GM12865 (cell line): ENCODE measurements at regions not wholly inside any gene's neighbourhood (a gene's known extent, or its start where the extent isn't known, plus 50 kb on each side); places are given as distances from the start of the nearest gene placed in this dataset.
A peak's percentile ranks its signal among the peaks of the same experiment; 100 is the strongest.

Experiments
- DNase-seq: peaks from one replicate; pipeline ENCODE4 v3.0.0; 2010; ENCODE audit warnings: low read depth
- H3K4me3 ChIP-seq: 2 replicates; pipeline ENCODE4 v1.5.1; 2011; ENCODE audit warnings: mild to moderate bottlenecking, low read depth, low read length, control low read depth
- CTCF ChIP-seq: IDR thresholded peaks from 2 replicates; pipeline ENCODE4 v1.5.1; 2011; ENCODE audit warnings: low read length, control low read depth, low read depth, inconsistent platforms; ENCODE audit not compliant: insufficient read depth; ENCODE audit errors: missing control alignments

DNA sequence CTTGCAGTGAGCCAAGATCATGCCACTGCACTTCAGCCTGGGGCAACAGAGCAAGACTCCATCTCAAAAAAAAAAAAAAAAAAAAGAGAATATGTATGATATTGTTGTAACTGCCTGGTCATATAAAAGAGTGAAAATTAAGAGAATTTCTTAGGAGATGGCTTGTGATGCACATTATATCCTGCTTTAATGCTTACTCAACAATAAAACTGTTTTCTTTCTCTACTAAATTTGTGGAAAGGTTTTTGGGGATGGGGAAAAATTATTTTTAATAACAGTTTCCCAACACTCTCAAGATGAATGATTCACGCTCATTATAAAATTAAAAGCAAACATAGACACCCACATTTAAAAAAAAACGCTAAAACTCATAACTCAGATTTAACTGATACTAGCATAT is 1163.0 kb downstream of the SI start:
- H3K4me3 ChIP-seq = no peak overlapping the region
- DNase-seq = no peak
- TF ChIP-seq CTCF = no peak

DNA sequence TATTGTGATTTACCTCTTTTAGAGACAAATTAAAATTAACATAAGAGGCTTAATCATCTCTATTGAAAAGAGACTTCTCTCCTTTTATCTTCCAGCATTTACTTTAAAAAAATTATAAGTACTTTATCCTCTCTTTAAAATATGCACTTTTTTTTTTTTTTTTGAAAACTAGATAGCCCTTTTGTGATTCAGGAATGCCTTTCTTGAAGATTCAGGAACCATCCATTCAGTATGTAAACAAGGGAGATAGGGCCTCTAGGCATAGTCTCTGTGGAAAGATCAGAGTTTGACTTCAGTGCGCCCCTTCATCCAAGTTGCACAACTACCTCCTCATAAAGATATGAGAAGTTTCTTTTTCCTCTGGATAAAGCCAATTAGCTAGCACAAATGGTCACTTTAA is 1163.7 kb downstream of the SI start:
- H3K4me3 ChIP-seq = no peak overlapping the region
- no peak for TF ChIP-seq CTCF
- no peak for DNase-seq

- H3K4me3 ChIP-seq = no peak overlapping the region
- DNase-seq = no peak
- TF ChIP-seq CTCF = no peak
These were observed 1186.5 kb downstream of the SI start for GRCh38 chr3:163891771-163892170.

DNA sequence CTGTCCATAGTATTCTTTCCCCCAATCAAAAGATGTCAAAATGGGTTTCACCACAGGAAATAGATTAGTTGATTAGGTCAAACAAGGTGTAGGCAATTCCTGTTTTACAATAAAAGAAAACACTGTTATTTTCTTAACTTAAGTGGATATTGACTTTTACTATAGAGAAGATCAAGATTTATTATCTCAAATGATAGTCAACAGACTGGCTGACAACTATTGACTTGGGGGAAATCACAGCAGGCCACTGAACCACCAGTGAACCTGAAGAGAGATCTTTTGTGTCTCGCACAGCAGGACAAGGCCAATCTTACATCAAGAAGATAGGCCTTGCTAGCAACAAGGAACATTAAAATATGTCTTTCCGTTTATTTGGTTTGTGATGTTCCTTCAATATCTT is 1187.6 kb downstream of the SI start:
- H3K4me3 ChIP-seq = no peak overlapping the region
- DNase-seq = no peak
- no peak for TF ChIP-seq CTCF

DNA sequence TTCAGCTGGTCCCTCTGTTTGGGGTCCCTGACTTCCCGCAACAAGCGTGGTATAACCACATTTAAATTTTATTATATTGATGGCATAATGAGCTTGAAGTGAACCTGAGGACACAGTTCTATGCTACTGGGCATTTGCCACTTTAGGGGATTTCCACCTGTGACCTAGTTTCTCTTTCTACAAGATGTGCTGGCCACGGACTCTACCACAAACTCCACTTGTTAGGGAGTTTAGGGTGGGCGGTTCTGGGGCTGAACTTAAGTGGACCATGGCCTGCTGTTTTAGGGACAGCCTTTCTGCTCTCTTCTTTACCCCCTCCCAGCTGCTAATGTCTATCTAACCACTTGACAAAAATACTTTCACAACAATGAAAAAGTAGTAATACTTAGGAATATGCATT is 1199.1 kb downstream of the SI start:
- no peak for TF ChIP-seq CTCF
- no peak overlapping the region for H3K4me3 ChIP-seq
- peak; percentile 47 for DNase-seq

GRCh38 chr3:163878396-163878795 is 1199.9 kb downstream of the SI start:
- DNase-seq = no peak
- H3K4me3 ChIP-seq = no peak overlapping the region
- no peak for TF ChIP-seq CTCF

DNA sequence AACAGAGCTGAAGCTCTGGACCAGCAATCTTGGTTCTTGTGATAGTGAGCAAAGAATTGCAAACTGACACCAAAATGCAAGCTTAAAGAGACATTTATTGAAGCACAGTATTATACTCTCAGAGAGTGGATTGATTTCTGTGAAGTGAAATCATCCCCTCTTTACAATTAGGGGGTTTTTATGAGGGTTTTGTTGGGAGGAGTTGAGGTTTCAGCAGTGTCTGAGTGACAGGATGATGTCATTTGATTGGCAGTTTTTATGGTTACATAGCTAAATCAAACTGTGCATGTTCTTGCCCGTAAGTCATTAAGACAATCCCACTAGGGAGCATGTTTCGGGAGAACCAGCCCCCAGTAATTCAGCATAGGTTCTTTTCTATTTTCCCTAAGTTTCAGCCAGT is 1200.5 kb downstream of the SI start:
- H3K4me3 ChIP-seq = no peak overlapping the region
- no peak for DNase-seq
- no peak for TF ChIP-seq CTCF
